ENCODE measurements at regions not wholly inside any gene's neighbourhood (a gene's known extent, or its start where the extent isn't known, plus 50 kb on each side); places are given as distances from the start of the nearest gene placed in this dataset.

DNA sequence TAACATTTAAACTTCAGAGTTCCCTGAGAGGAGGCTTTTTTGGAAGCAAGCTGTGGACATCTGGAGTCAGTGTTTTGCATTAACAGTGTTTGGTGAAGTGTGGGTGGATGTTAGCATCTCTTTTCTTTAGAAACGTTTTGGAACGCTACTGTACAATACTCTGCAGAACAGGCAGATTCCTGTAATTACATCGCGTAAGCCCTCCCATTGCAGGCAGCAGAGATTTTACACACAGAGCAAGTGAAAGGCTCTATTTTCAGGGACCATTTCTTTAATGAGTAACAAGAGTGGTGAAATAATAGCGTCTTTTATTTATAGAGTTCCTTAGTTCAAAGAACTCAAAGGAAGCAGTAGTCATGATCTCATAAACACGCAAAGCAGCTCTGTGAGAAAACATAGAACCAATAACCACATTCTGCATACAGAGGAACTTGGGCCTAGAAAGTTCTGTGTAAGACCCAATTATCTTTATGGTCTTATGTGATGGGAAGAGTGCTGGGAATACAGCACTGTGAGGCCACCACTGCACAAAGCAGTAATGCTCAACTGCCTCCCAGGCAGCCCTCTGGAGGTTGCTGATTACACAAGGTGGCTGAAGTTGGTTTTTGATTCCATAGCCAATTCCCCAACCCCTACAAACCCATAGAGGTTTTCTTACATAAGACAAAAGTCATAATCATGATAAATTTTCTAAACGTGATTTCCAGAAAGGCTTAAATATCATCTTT is 298.7 kb upstream of the EPHA5 start:
- TF ChIP-seq TAF1 (IDR thresholded peaks at IDR 0.05; ENCODE audit: low read depth) (no peak), TEAD4 (IDR thresholded peaks at IDR 0.05) (no peak), CEBPB (IDR thresholded peaks at IDR 0.05) (no peak), FOXM1 (IDR thresholded peaks at IDR 0.05; ENCODE audit: borderline replicate concordance, low read depth) (no peak), YY1 (IDR thresholded peaks at IDR 0.05; ENCODE audit: low read depth) (no peak), ZBTB7A (IDR thresholded peaks at IDR 0.05; ENCODE audit: low read depth) (no peak), EGR1 (IDR thresholded peaks at IDR 0.05) (no peak), REST (IDR thresholded peaks at IDR 0.05; ENCODE audit: low read depth) (no peak), EP300 (IDR thresholded peaks at IDR 0.05; ENCODE audit: borderline replicate concordance) (no peak), NFIC (IDR thresholded peaks at IDR 0.05) (no peak), TCF12 (IDR thresholded peaks at IDR 0.05; ENCODE audit: low read depth) (no peak), CREB1 (IDR thresholded peaks at IDR 0.05; ENCODE audit: low read depth) (no peak), RAD21 (IDR thresholded peaks at IDR 0.05; ENCODE audit: low read depth) (no peak)
- TF ChIP-seq, protein P1, sequence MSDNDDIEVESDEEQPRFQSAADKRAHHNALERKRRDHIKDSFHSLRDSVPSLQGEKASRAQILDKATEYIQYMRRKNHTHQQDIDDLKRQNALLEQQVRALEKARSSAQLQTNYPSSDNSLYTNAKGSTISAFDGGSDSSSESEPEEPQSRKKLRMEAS (IDR thresholded peaks at IDR 0.05): no peak
- TF ChIP-seq, protein P2, sequence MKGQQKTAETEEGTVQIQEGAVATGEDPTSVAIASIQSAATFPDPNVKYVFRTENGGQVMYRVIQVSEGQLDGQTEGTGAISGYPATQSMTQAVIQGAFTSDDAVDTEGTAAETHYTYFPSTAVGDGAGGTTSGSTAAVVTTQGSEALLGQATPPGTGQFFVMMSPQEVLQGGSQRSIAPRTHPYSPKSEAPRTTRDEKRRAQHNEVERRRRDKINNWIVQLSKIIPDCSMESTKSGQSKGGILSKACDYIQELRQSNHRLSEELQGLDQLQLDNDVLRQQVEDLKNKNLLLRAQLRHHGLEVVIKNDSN (IDR thresholded peaks at IDR 0.05): no peak

DNA sequence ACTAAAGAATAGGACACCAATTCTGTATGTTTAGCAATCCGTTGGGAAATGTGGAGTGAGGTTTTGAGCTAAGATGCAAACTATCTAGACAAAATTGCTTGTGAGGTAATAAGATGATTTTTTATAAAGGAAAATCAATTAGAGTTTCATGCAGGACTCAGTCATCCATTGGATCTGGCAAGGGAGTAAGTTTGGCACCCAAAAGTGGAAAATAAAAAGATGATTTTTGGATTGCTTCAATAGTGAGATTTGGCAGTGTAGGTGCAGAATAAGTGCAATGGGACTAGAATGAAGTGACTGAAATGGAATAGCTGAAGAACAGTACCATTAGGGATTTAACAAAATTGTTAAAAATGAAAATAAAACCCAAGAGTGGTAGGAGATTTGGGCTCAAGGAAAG is 290.5 kb upstream of the EPHA5 start:
- no peak for TF ChIP-seq CREB1 (IDR thresholded peaks at IDR 0.05; ENCODE audit: low read depth)
- no peak for TF ChIP-seq TCF12 (IDR thresholded peaks at IDR 0.05; ENCODE audit: low read depth)
- TF ChIP-seq, protein P2 (IDR thresholded peaks at IDR 0.05): no peak
- TF ChIP-seq YY1 (IDR thresholded peaks at IDR 0.05; ENCODE audit: low read depth): no peak
- no peak for TF ChIP-seq REST (IDR thresholded peaks at IDR 0.05; ENCODE audit: low read depth)
- no peak for TF ChIP-seq TEAD4 (IDR thresholded peaks at IDR 0.05)
- TF ChIP-seq, protein P1 (IDR thresholded peaks at IDR 0.05): no peak
- TF ChIP-seq NFIC (IDR thresholded peaks at IDR 0.05): no peak
- no peak for TF ChIP-seq ZBTB7A (IDR thresholded peaks at IDR 0.05; ENCODE audit: low read depth)
- TF ChIP-seq CEBPB (IDR thresholded peaks at IDR 0.05): no peak
- no peak for TF ChIP-seq EGR1 (IDR thresholded peaks at IDR 0.05)
- TF ChIP-seq EP300 (IDR thresholded peaks at IDR 0.05; ENCODE audit: borderline replicate concordance): no peak
- TF ChIP-seq RAD21 (IDR thresholded peaks at IDR 0.05; ENCODE audit: low read depth): no peak
- no peak for TF ChIP-seq TAF1 (IDR thresholded peaks at IDR 0.05; ENCODE audit: low read depth)
- no peak for TF ChIP-seq FOXM1 (IDR thresholded peaks at IDR 0.05; ENCODE audit: borderline replicate concordance, low read depth)

DNA sequence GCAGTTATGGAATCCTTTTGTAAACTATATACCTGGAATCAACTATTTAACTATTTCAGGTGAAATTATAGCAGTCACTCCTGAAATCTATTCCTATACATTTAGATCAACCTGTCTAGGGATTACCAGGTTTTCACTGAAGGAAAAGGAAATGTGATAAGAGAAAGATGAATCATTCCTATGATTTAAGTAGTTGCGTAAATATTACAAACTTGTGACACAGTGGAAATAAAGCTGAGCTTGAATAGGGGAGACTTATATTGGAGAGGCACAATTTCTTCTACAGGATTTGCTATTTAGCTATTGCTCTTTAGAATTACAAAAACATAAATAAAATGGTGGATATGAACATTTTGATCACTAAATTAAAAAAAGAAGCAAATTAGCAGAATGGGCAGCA is 284.1 kb upstream of the EPHA5 start:
- TF ChIP-seq TEAD4 (IDR thresholded peaks at IDR 0.05) (no peak), EGR1 (IDR thresholded peaks at IDR 0.05) (no peak)

- TF ChIP-seq RAD21 (IDR thresholded peaks at IDR 0.05; ENCODE audit: low read depth): no peak
- TF ChIP-seq REST (IDR thresholded peaks at IDR 0.05; ENCODE audit: low read depth): no peak
- no peak for TF ChIP-seq CEBPB (IDR thresholded peaks at IDR 0.05)
- TF ChIP-seq CREB1 (IDR thresholded peaks at IDR 0.05; ENCODE audit: low read depth): no peak
- no peak for TF ChIP-seq FOXM1 (IDR thresholded peaks at IDR 0.05; ENCODE audit: borderline replicate concordance, low read depth)
- TF ChIP-seq EGR1 (IDR thresholded peaks at IDR 0.05): no peak
- no peak for TF ChIP-seq TCF12 (IDR thresholded peaks at IDR 0.05; ENCODE audit: low read depth)
- no peak for TF ChIP-seq YY1 (IDR thresholded peaks at IDR 0.05; ENCODE audit: low read depth)
- no peak for TF ChIP-seq EP300 (IDR thresholded peaks at IDR 0.05; ENCODE audit: borderline replicate concordance)
- no peak for TF ChIP-seq TEAD4 (IDR thresholded peaks at IDR 0.05)
- no peak for TF ChIP-seq ZBTB7A (IDR thresholded peaks at IDR 0.05; ENCODE audit: low read depth)
Measured at GRCh38 chr4:65951177-65951576, 280.9 kb upstream of the EPHA5 start.
